Duodenal mucosa (tissue), 2 donors: ENCODE measurements at regions not wholly inside any gene's neighbourhood (a gene's known extent, or its start where the extent isn't known, plus 50 kb on each side); places are given as distances from the start of the nearest gene placed in this dataset.

Experiments
- H3K27ac ChIP-seq: one replicate; pipeline ENCODE4 v1.7.0; 2013; ENCODE audit warnings: low read depth, low read length
- H3K27me3 ChIP-seq, 2 donors: one replicate each; pipeline ENCODE4 v1.7.0; 2013; ENCODE audit warnings: low read length in 2 of 2, control low read depth in 1 of 2; ENCODE audit not compliant: insufficient read depth in 2 of 2, control insufficient read depth in 1 of 2
- H3K36me3 ChIP-seq, 2 donors: one replicate each; pipeline ENCODE4 v1.7.0; 2013; ENCODE audit warnings: low read length in 2 of 2, control low read depth in 1 of 2; ENCODE audit not compliant: insufficient read depth in 2 of 2, control insufficient read depth in 1 of 2
- H3K4me1 ChIP-seq, 2 donors: one replicate each; pipeline ENCODE4 v1.7.0; 2013; ENCODE audit warnings: low read length in 2 of 2, control low read depth in 1 of 2; ENCODE audit not compliant: insufficient read depth in 2 of 2, control insufficient read depth in 1 of 2
- H3K4me3 ChIP-seq, 2 donors: one replicate each; pipeline ENCODE4 v1.7.0; 2013; ENCODE audit warnings: low read length in 2 of 2, low read depth in 1 of 2
- H3K9ac ChIP-seq, 2 donors: one replicate each; pipeline ENCODE4 v1.7.0; 2013; ENCODE audit warnings: low read length in 2 of 2, low read depth in 1 of 2
- H3K9me3 ChIP-seq, 2 donors: one replicate each; pipeline ENCODE4 v1.7.0; 2013; ENCODE audit warnings: low read length in 2 of 2, control low read depth in 1 of 2; ENCODE audit not compliant: control insufficient read depth in 1 of 2

DNA sequence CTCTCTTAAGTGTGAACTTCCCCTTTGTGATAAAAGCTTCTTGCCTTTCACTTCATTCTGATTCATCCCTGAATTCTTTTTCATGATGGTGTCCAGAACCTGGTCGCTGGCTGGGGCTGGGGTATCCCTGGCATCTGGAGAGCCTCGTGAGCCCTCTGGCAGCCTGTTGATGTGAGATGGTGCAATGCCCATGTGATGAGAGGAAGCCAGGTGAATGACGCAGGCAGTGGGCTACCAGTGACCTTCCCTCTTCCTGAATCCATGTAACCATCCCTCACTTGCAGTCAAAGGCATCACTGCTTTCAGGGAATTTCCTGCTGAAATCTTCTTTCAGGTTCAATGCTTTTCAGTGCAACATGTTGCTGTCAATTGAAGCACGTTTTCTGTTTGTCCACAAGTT lies 158.6 kb upstream of the SLC10A2 start:
- H3K9ac ChIP-seq: no peak overlapping the region
- no peaks in the 10 kb centered on the region for H3K36me3 ChIP-seq
- no peak overlapping the region for H3K4me3 ChIP-seq
- H3K27me3 ChIP-seq: no peaks in the 10 kb centered on the region
- H3K4me1 ChIP-seq: no peaks in the 10 kb centered on the region
- H3K9me3 ChIP-seq: no peaks in the 10 kb centered on the region
- H3K27ac ChIP-seq: no peak overlapping the region

GRCh38 chr13:103222683-103223082 lies 156.5 kb upstream of the SLC10A2 start:
- Histone ChIP-seq H3K9me3 (no peaks in the 10 kb centered on the region), H3K4me1 (no peaks in the 10 kb centered on the region), H3K36me3 (no peaks in the 10 kb centered on the region)

GRCh38 chr13:103218253-103218652 lies 152.0 kb upstream of the SLC10A2 start:
- Histone ChIP-seq H3K27me3 (no peaks in the 10 kb centered on the region), H3K9ac (no peak overlapping the region), H3K4me1 (no peaks in the 10 kb centered on the region), H3K27ac (no peak overlapping the region), H3K4me3 (no peak overlapping the region), H3K9me3 (no peaks in the 10 kb centered on the region), H3K36me3 (no peaks in the 10 kb centered on the region)

More at GRCh38 chr13:103222683-103223082, 156.5 kb upstream of the SLC10A2 start:
- Histone ChIP-seq H3K4me3 (no peak overlapping the region), H3K9ac (no peak overlapping the region), H3K27ac (no peak overlapping the region), H3K27me3 (no peaks in the 10 kb centered on the region)

GRCh38 chr13:103213152-103213551 lies 146.9 kb upstream of the SLC10A2 start:
- no peaks in the 10 kb centered on the region for H3K36me3 ChIP-seq
- no peak overlapping the region for H3K27ac ChIP-seq
- no peaks in the 10 kb centered on the region for H3K4me1 ChIP-seq
- no peaks in the 10 kb centered on the region for H3K9me3 ChIP-seq
- no peak overlapping the region for H3K4me3 ChIP-seq
- no peak overlapping the region for H3K9ac ChIP-seq
- H3K27me3 ChIP-seq: no peaks in the 10 kb centered on the region

GRCh38 chr13:103210348-103210747 lies 144.1 kb upstream of the SLC10A2 start:
- Histone ChIP-seq H3K9me3 (no peaks in the 10 kb centered on the region), H3K4me1 (no peaks in the 10 kb centered on the region), H3K9ac (no peak overlapping the region), H3K4me3 (no peak overlapping the region), H3K27ac (no peak overlapping the region), H3K27me3 (no peaks in the 10 kb centered on the region), H3K36me3 (no peaks in the 10 kb centered on the region)

- H3K27ac ChIP-seq: no peak overlapping the region
- H3K9me3 ChIP-seq: no peaks in the 10 kb centered on the region
- no peaks in the 10 kb centered on the region for H3K4me1 ChIP-seq
- no peak overlapping the region for H3K9ac ChIP-seq
- no peaks in the 10 kb centered on the region for H3K27me3 ChIP-seq
- no peaks in the 10 kb centered on the region for H3K36me3 ChIP-seq
- H3K4me3 ChIP-seq: no peak overlapping the region
These were observed 137.6 kb upstream of the SLC10A2 start for GRCh38 chr13:103203735-103204330.

GRCh38 chr13:103200118-103200885 lies 134.1 kb upstream of the SLC10A2 start:
- Histone ChIP-seq H3K9me3 (no peaks in the 10 kb centered on the region), H3K9ac (no peak overlapping the region), H3K4me3 (no peak overlapping the region), H3K36me3 (no peaks in the 10 kb centered on the region), H3K27me3 (no peaks in the 10 kb centered on the region), H3K4me1 (no peaks in the 10 kb centered on the region), H3K27ac (no peak overlapping the region)

- Histone ChIP-seq H3K9ac (no peak overlapping the region), H3K36me3 (no peaks in the 10 kb centered on the region), H3K4me3 (no peak overlapping the region), H3K4me1 (no peaks in the 10 kb centered on the region), H3K27me3 (no peaks in the 10 kb centered on the region), H3K27ac (no peak overlapping the region), H3K9me3 (no peaks in the 10 kb centered on the region)
These were observed 133.3 kb upstream of the SLC10A2 start for GRCh38 chr13:103199380-103200088.

GRCh38 chr13:103196356-103196755 lies 130.1 kb upstream of the SLC10A2 start:
- Histone ChIP-seq H3K9ac (no peak overlapping the region), H3K9me3 (no peaks in the 10 kb centered on the region), H3K27me3 (no peaks in the 10 kb centered on the region), H3K36me3 (no peaks in the 10 kb centered on the region), H3K27ac (no peak overlapping the region), H3K4me1 (no peaks in the 10 kb centered on the region), H3K4me3 (no peak overlapping the region)

DNA sequence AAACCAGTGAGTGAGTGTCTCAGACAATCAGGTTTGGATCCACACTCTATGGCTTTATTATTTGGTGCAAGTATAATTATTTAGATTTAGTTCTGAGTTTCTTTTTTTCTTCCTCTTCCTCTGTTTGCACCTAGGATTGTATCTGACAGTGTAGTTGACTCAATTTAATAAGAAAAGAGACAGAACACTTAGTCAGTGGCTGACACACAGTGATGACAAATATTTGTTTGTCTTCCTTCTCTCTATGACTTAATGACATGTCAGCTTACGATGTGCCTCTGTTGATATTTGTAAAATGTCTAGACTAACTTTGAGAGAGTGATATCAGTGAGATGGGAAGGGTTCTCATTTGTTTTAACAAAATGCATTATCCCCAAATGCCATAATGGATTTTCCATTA lies 129.5 kb upstream of the SLC10A2 start:
- Histone ChIP-seq H3K4me3 (no peak overlapping the region), H3K9ac (no peak overlapping the region), H3K36me3 (no peaks in the 10 kb centered on the region), H3K27ac (no peak overlapping the region), H3K4me1 (no peaks in the 10 kb centered on the region), H3K9me3 (no peaks in the 10 kb centered on the region), H3K27me3 (no peaks in the 10 kb centered on the region)
